ENCODE measurements at regions not wholly inside any gene's neighbourhood (a gene's known extent, or its start where the extent isn't known, plus 50 kb on each side); places are given as distances from the start of the nearest gene placed in this dataset.
"Not testable (repeated sequence)": the region's sequence is repeated elsewhere in the genome, so short reads cannot be mapped to it uniquely, and the experiment has no call there.

GRCh38 chr19:30240904-30241695 lies 131.1 kb upstream of the ZNF536 start:
- intact Hi-C loops (cut with DNase I), result no loop called here
- DNase-seq (ENCODE audit: missing footprints) (no peak), ATAC-seq (no peak)

- intact Hi-C loops (cut with DNase I), result no loop called here
- DNase-seq (ENCODE audit: missing footprints) (no peak), ATAC-seq (no peak)
Observed at GRCh38 chr19:30244533-30244932, 127.7 kb upstream of the ZNF536 start.

GRCh38 chr19:30245401-30246039 lies 126.7 kb upstream of the ZNF536 start:
- no peak for DNase-seq (ENCODE audit: missing footprints)
- intact Hi-C loops (cut with DNase I), result no loop called here

GRCh38 chr19:30249911-30250310 lies 122.3 kb upstream of the ZNF536 start:
- intact Hi-C loops (cut with DNase I), result no loop called here
- DNase-seq (ENCODE audit: missing footprints) (no peak), ATAC-seq (no peak)

More at GRCh38 chr19:30245401-30246039, 126.7 kb upstream of the ZNF536 start:
- ATAC-seq, result no peak

- DNase-seq (ENCODE audit: missing footprints) (no peak), ATAC-seq (no peak)
Observed at GRCh38 chr19:30252214-30252613, 120.0 kb upstream of the ZNF536 start.

GRCh38 chr19:30253581-30253996 lies 118.6 kb upstream of the ZNF536 start:
- ATAC-seq (no peak), DNase-seq (ENCODE audit: missing footprints) (no peak)
- intact Hi-C loops (cut with DNase I), result no loop called here

More at GRCh38 chr19:30252214-30252613, 120.0 kb upstream of the ZNF536 start:
- intact Hi-C loops (cut with DNase I), result no loop called here

- intact Hi-C loops (cut with DNase I), result no loop called here
- ATAC-seq (no peak), DNase-seq (ENCODE audit: missing footprints) (no peak)
Observed at GRCh38 chr19:30254158-30254557, 118.0 kb upstream of the ZNF536 start.

GRCh38 chr19:30254789-30255188 lies 117.4 kb upstream of the ZNF536 start:
- intact Hi-C loops (cut with DNase I), result no loop called here
- ATAC-seq (no peak), DNase-seq (ENCODE audit: missing footprints) (no peak)

GRCh38 chr19:30255791-30256495 lies 116.2 kb upstream of the ZNF536 start:
- DNase-seq (ENCODE audit: missing footprints), result no peak
- intact Hi-C loops (cut with DNase I), result no loop called here
- ATAC-seq, result no peak

GRCh38 chr19:30256496-30256850 lies 115.7 kb upstream of the ZNF536 start:
- intact Hi-C loops (cut with DNase I), result no loop called here
- ATAC-seq, result no peak

GRCh38 chr19:30263830-30264381 lies 108.3 kb upstream of the ZNF536 start:
- ATAC-seq (no peak), DNase-seq (ENCODE audit: missing footprints) (no peak)
- intact Hi-C loops (cut with DNase I), result no loop called here

More at GRCh38 chr19:30256496-30256850, 115.7 kb upstream of the ZNF536 start:
- no peak for DNase-seq (ENCODE audit: missing footprints)

GRCh38 chr19:30265918-30266317 lies 106.3 kb upstream of the ZNF536 start:
- ATAC-seq; intact Hi-C loops (cut with DNase I); DNase-seq (ENCODE audit: missing footprints): not testable (repeated sequence)

- no peak for DNase-seq (ENCODE audit: missing footprints)
- ATAC-seq, result no peak
- intact Hi-C loops (cut with DNase I), result no loop called here
Observed at GRCh38 chr19:30266687-30267086, 105.5 kb upstream of the ZNF536 start.

GRCh38 chr19:30267332-30267731 lies 104.9 kb upstream of the ZNF536 start:
- ATAC-seq (no peak), DNase-seq (ENCODE audit: missing footprints) (no peak)
- intact Hi-C loops (cut with DNase I), result no loop called here

GRCh38 chr19:30268601-30269000 lies 103.6 kb upstream of the ZNF536 start:
- DNase-seq (ENCODE audit: missing footprints), result no peak
- no peak for ATAC-seq
- intact Hi-C loops (cut with DNase I), result no loop called here

GRCh38 chr19:30269638-30270037 lies 102.5 kb upstream of the ZNF536 start:
- intact Hi-C loops (cut with DNase I), result no loop called here
- DNase-seq (ENCODE audit: missing footprints) (no peak), ATAC-seq (no peak)

- DNase-seq (ENCODE audit: missing footprints) (no peak), ATAC-seq (no peak)
- intact Hi-C loops (cut with DNase I), result no loop called here
Observed at GRCh38 chr19:30271816-30272215, 100.4 kb upstream of the ZNF536 start.

- no peak for DNase-seq (ENCODE audit: missing footprints)
- intact Hi-C loops (cut with DNase I), result no loop called here
- no peak for ATAC-seq
Observed at GRCh38 chr19:30272554-30272953, 99.6 kb upstream of the ZNF536 start.

- DNase-seq (ENCODE audit: missing footprints), result no peak
- intact Hi-C loops (cut with DNase I), result no loop called here
- ATAC-seq, result no peak
Observed at GRCh38 chr19:30273184-30273583, 99.0 kb upstream of the ZNF536 start.

GRCh38 chr19:30274987-30275386 lies 97.2 kb upstream of the ZNF536 start:
- no peak for ATAC-seq
- no peak for DNase-seq (ENCODE audit: missing footprints)
- intact Hi-C loops (cut with DNase I), result no loop called here

All from Right ventricle myocardium inferior (tissue), 1 donor.